ENCODE measurements at regions not wholly inside any gene's neighbourhood (a gene's known extent, or its start where the extent isn't known, plus 50 kb on each side); places are given as distances from the start of the nearest gene placed in this dataset.

DNA sequence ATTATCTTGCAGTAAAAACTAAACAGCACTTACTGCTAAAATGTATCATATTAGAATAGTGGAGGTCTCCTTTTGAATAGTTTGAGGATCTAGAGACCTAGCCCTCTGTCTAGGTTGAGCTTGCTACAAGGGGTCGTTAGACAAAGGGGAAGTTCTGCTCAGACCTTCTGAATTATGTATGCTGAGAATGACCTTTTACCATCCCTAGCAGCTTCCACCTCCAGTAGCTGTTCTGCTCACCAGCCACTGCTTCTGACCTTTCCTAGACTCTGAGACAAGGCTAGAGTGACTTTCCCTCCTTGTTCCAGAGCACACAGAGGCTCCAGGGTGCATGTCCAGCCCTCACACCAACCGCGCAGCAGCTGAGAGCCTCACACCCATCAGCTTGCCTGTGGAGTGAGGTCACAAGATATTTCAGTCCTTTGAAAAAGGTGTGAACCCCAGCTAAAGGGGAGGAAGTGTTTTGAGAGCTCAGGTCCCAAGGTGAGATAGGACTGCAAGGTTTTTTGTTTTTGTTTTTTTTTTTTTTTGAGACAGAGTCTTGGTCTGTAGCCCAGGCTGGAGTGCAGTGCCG, 289.3 kb upstream of the TNP1 start:
- no peak for DNase-seq
- WGBS, 2 donors: 75 to 81% methylated on average over 4 of the region's 4 CpGs
- Histone ChIP-seq H3K4me1 (ENCODE audit: control insufficient read depth in 5 of 5, insufficient read depth in 5 of 5, low read length in 5 of 5) (peaks cover 0 to 15% (median 0%) of the 10 kb centered on the region in 5 donors), H3K27me3 (ENCODE audit: control insufficient read depth in 3 of 3, insufficient read depth in 3 of 3, low read length in 2 of 3) (no peaks in the 10 kb centered on the region), H3K36me3 (ENCODE audit: control insufficient read depth in 4 of 4, insufficient read depth in 4 of 4, low read length in 4 of 4) (no peaks in the 10 kb centered on the region), H3K9ac (ENCODE audit: insufficient read depth in 1 of 2, low read length in 2 of 2) (no peak overlapping the region), H3K4me3 (no peak overlapping the region), H3K9me3 (ENCODE audit: control insufficient read depth in 4 of 4, insufficient read depth in 3 of 4, low read length in 3 of 4) (no peaks in the 10 kb centered on the region), H3K27ac (ENCODE audit: low read depth in 1 of 2, low read length in 1 of 2) (no peak overlapping the region)
- TF ChIP-seq, protein P1, sequence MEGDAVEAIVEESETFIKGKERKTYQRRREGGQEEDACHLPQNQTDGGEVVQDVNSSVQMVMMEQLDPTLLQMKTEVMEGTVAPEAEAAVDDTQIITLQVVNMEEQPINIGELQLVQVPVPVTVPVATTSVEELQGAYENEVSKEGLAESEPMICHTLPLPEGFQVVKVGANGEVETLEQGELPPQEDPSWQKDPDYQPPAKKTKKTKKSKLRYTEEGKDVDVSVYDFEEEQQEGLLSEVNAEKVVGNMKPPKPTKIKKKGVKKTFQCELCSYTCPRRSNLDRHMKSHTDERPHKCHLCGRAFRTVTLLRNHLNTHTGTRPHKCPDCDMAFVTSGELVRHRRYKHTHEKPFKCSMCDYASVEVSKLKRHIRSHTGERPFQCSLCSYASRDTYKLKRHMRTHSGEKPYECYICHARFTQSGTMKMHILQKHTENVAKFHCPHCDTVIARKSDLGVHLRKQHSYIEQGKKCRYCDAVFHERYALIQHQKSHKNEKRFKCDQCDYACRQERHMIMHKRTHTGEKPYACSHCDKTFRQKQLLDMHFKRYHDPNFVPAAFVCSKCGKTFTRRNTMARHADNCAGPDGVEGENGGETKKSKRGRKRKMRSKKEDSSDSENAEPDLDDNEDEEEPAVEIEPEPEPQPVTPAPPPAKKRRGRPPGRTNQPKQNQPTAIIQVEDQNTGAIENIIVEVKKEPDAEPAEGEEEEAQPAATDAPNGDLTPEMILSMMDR (IDR thresholded peaks at IDR 0.05; ENCODE audit: control extremely low read depth, extremely low read depth): no peak
- ATAC-seq (ENCODE audit: insufficient read depth, low FRiP score): no peak

DNA sequence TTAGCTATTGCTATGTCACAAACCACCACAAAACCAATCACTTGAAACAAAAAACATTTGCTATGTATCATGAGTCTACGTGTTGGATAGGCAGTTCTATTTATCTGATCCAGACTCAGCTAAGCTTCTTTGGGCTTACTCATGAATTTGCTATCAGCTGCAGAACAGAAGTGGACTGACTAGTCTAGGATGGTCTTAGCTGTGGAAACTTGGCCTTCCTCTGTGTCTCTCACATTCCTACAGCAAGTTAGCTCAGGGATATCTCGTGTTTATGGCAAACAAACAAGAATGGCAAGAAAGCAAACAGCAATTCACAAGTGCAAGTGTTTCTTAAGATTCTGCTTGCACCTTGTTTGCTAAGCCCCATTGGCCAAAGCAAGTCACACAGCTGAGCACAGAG, 288.0 kb upstream of the TNP1 start:
- no peak for ATAC-seq (ENCODE audit: insufficient read depth, low FRiP score)
- Histone ChIP-seq H3K4me3 (no peak overlapping the region), H3K27me3 (ENCODE audit: control insufficient read depth in 3 of 3, insufficient read depth in 3 of 3, low read length in 2 of 3) (no peaks in the 10 kb centered on the region), H3K27ac (ENCODE audit: low read depth in 1 of 2, low read length in 1 of 2) (no peak overlapping the region), H3K9me3 (ENCODE audit: control insufficient read depth in 4 of 4, insufficient read depth in 3 of 4, low read length in 3 of 4) (no peaks in the 10 kb centered on the region), H3K36me3 (ENCODE audit: control insufficient read depth in 4 of 4, insufficient read depth in 4 of 4, low read length in 4 of 4) (no peaks in the 10 kb centered on the region), H3K9ac (ENCODE audit: insufficient read depth in 1 of 2, low read length in 2 of 2) (no peak overlapping the region), H3K4me1 (ENCODE audit: control insufficient read depth in 5 of 5, insufficient read depth in 5 of 5, low read length in 5 of 5) (peaks cover 0 to 6% (median 0%) of the 10 kb centered on the region in 5 donors)
- DNase-seq: peak in 1 of 3 donors; percentile 11
- 55 to 76% methylated on average over 2 of the region's 2 CpGs for WGBS, 2 donors
- TF ChIP-seq, protein P1 (IDR thresholded peaks at IDR 0.05; ENCODE audit: control extremely low read depth, extremely low read depth): no peak

DNA sequence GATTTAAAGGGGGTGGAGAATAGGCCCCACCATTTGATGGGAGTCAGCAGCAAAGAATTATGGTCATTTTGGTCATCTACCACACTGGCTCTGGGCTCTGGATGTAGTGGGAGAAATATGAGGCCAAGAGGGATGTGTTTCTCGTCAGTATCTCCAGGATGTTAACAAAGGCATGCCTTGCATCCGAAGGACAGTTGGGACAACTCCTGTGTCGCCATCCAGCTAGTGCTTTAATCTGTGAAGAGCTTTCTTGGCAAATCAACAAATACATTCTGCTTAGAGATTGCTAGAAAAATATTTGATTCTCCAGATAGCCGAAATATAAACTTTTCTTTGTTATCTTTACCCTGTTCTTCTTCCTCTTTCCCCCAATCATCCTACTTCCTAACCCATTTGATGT, 287.1 kb upstream of the TNP1 start:
- Histone ChIP-seq H3K4me3 (no peak overlapping the region), H3K27ac (ENCODE audit: low read depth in 1 of 2, low read length in 1 of 2) (no peak overlapping the region), H3K36me3 (ENCODE audit: control insufficient read depth in 4 of 4, insufficient read depth in 4 of 4, low read length in 4 of 4) (no peaks in the 10 kb centered on the region), H3K27me3 (ENCODE audit: control insufficient read depth in 3 of 3, insufficient read depth in 3 of 3, low read length in 2 of 3) (no peaks in the 10 kb centered on the region), H3K9me3 (ENCODE audit: control insufficient read depth in 4 of 4, insufficient read depth in 3 of 4, low read length in 3 of 4) (peaks cover 0 to 8% (median 0%) of the 10 kb centered on the region in 4 donors), H3K4me1 (ENCODE audit: control insufficient read depth in 5 of 5, insufficient read depth in 5 of 5, low read length in 5 of 5) (peaks cover 0 to 6% (median 0%) of the 10 kb centered on the region in 5 donors), H3K9ac (ENCODE audit: insufficient read depth in 1 of 2, low read length in 2 of 2) (no peak overlapping the region)
- ATAC-seq (ENCODE audit: insufficient read depth, low FRiP score): no peak
- TF ChIP-seq, protein P1 (IDR thresholded peaks at IDR 0.05; ENCODE audit: control extremely low read depth, extremely low read depth): no peak
- 77 to 81% methylated on average over 4 of the region's 4 CpGs for WGBS, 2 donors
- peak; percentile 46 to 63 (median 60) for DNase-seq
